Hematopoietic multipotent progenitor cell treated with erythropoietin and hydrocortisone succinate and interleukin-3 and kit ligand, for 8 days (in vitro differentiated cells): ENCODE measurements at regions not wholly inside any gene's neighbourhood (a gene's known extent, or its start where the extent isn't known, plus 50 kb on each side); places are given as distances from the start of the nearest gene placed in this dataset.
A peak's percentile ranks its signal among the peaks of the same experiment; 100 is the strongest.

Source experiments
- DNase-seq: peaks from one replicate; pipeline ENCODE4 v3.0.0-alpha.2; 2015

DNA sequence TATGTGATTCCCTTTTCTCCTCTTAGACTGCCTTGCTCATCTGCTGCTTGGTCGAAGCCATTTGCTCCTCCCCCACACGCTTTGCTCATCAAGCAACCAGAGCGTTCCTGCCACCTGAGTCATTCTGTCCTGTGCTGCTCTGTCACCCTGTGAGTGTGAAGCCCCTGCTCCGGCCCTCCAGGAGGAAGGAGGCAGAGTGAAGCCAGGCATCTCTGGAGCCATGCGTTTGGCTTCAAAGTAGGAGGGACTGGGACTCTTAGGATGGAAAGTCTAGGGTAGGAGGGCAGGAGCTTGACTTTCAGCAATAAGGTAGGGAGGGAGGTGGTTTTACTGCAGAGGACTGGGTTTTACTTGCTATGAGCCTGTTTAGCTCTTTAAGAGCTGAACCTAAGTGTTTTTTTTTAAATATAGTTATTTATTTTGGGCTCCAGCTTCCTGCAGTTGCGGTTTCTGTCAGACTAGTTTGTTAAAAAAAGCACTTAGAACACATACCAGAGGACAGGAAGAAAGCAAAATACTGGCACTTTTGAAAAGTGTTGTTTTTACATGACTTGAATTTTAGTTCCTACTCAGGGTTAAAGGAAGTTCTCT is 63.6 kb downstream of the SPINK2 start:
- DNase-seq = no peak

DNA sequence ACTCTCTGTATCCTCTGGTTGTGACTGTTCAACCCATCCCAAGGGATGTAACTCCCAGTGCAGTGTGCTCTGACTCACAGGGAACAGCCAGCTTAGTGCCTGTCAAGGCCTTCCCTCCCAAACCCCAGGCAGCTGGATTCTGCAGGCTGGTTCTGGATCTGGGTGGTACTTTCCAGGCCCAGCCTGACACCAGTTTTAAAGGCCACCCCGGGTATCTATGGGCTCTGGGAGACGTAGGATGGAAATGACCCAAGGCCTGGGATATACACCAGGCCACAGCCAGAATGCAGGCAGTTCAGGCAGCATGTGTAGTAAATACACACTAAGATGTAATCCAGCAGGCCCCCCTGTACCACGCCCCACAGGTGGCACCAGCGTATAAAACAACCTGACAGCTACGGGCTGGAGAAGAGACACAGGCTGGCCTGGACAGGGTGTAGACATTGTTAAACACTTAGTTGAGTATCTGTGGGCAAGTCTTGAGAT is 64.2 kb downstream of the SPINK2 start:
- no peak for DNase-seq

DNA sequence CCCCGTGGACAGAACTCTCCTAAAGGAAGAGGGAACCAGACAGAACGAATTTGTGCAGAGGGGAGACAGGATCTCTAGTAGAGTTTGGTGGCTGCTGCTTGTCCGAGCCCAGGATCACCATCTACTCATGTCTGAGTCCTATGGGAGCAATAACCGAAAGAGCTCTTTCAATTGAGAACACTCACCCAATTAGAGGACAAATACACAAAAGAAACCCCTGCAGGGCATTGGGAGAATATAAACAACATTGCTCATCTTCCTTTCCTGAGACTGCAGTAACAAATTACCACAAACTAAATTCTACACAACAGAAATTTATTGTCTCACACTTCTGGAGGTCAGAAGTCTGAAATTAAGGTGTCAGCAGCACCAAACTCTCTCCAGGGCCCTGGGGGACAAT is 65.6 kb downstream of the SPINK2 start:
- DNase-seq = no peak

GRCh38 chr4:56752985-56753384 is 68.5 kb downstream of the SPINK2 start:
- no peak for DNase-seq

GRCh38 chr4:56750231-56750630 is 69.1 kb upstream of the HOPX start:
- DNase-seq = no peak

- DNase-seq = no peak
Measured at GRCh38 chr4:56748271-56748670, 67.2 kb upstream of the HOPX start.

GRCh38 chr4:56746639-56747038 is 65.5 kb upstream of the HOPX start:
- DNase-seq = no peak

DNA sequence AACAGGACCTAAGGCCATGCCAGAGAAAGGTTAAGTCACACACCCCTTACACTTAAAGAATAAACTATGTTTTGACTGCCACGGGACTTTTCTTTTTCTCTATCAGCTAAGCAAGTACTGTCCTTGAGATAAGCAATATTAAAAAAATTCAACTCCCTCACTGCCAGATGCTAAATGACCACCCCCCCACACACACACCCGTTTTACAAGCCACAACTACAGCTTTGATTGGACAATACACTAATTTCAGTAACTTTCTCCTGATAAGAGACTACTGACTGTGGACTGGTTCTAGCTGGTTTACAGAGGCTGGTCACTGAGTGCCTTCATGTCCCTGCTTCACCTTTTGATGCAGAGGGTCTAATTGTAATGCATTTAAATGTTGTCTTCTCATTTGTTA is 63.9 kb upstream of the HOPX start:
- DNase-seq = peak; percentile 9

GRCh38 chr4:56744030-56744429 is 62.9 kb upstream of the HOPX start:
- no peak for DNase-seq

GRCh38 chr4:56743550-56743949 is 62.5 kb upstream of the HOPX start:
- no peak for DNase-seq

DNA sequence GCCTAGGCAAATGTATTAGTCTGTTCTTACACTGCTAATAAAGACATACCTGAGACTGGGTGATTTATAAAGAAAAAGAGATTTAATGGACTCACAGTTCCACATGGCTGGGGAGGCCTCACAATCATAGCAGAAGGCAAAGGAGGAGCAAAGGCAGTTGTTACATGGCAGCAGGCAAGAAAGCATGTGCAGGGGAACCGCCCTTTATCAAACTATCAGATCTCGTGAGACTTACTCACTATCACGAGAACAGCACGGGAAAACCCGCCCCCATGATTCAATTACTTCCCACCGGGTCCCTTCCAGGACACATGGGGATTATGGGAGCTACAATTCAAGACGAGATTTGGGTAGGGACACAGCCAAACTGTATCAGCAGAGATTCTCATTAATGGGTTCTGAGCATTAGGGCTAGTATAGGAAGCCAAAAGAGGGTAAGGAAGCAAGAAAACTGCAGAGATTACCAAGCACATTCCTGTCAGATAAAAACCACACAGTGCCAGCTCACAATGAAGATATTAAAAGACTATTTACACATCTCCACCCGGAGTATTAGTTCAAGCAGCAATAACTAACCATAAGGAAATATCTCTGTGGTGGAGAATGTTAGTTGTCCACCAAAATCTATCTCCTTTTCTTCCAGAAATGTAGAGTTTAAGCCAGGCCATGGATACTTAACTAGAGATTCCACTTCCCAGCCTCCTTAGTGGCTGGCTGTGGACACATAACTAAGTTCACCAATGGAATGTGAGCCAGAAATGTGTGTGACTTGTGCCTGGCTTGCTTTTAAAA is 61.2 kb upstream of the HOPX start:
- DNase-seq = no peak

GRCh38 chr4:56741595-56741994 is 60.5 kb upstream of the HOPX start:
- DNase-seq = no peak

- DNase-seq = no peak
Measured at GRCh38 chr4:56739066-56739777, 58.1 kb upstream of the HOPX start.

- no peak for DNase-seq
Measured at GRCh38 chr4:56737666-56738065, 56.6 kb upstream of the HOPX start.

DNA sequence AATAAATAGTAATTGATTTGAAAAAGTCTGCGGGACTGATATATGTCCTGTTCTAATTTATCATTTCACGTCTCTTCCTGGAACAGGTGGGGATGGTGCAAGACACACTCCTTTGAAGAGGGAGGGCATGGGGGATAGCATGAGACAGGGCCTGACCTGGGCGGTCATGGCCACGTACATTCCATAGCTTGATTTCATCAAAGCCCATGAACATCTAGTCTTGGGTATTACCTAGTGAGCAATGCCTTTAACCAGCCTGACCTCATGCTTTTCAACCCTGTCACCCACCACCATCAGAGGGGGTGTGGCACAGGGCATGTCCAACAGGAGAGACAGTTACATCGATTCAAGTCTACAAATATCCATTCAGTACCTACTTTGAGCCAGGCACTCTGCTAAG is 52.3 kb upstream of the HOPX start:
- no peak for DNase-seq

- no peak for DNase-seq
Measured at GRCh38 chr4:56732301-56732700, 51.2 kb upstream of the HOPX start.

- peak; percentile 36 for DNase-seq
Measured at GRCh38 chr4:56731857-56732256, 50.8 kb upstream of the HOPX start.
